Adrenal gland (tissue), 5 donors: ENCODE measurements at regions not wholly inside any gene's neighbourhood (a gene's known extent, or its start where the extent isn't known, plus 50 kb on each side); places are given as distances from the start of the nearest gene placed in this dataset.

ENCODE experiments used
- CTCF ChIP-seq, 6 experiments: fragments of 450-650 bp in 4 of 6; fragments of 200-600 bp in 2 of 6; sonication (generic) in 1 of 6; IDR thresholded peaks; 1 replicate in 5 of 6; 2 replicates in 1 of 6; pipeline versions ENCODE4 v1.5.1 to v1.8.0; 2016 to 2021; ENCODE audit warnings: antibody characterized with exemption in 6 of 6, mild to moderate bottlenecking in 2 of 6, moderate library complexity in 1 of 6
- POLR2A ChIP-seq, 2 donors: fragments of 450-650 bp; IDR thresholded peaks; one replicate each; pipeline ENCODE4 v1.6.1; 2017; ENCODE audit warnings: antibody characterized with exemption in 2 of 2, mild to moderate bottlenecking in 2 of 2, moderate library complexity in 1 of 2
- donor health status: DM: no; HTN: no; CAD: no.

GRCh38 chr9:110089681-110090370 lies 118.1 kb downstream of the C9orf152 start:
- TF ChIP-seq CTCF (IDR thresholded peaks at IDR 0.05): no peak
- no peak for TF ChIP-seq POLR2A (IDR thresholded peaks at IDR 0.05)
